SK-N-SH treated with all-trans-retinoic acid at 6 μM for 48 hours (cell line): ENCODE measurements at regions not wholly inside any gene's neighbourhood (a gene's known extent, or its start where the extent isn't known, plus 50 kb on each side); places are given as distances from the start of the nearest gene placed in this dataset.

Experiments
- ATAC-seq: fragments of 200-7000 bp; cut with Tn5 transposase; 3 replicates; pipeline ENCODE4 v1.9.1; 2020; ENCODE audit warnings: mild to moderate bottlenecking, moderate library complexity
- BACH2 ChIP-seq: fragments of 250-450 bp; sonication (Bioruptor Pico); IDR thresholded peaks from 2 replicates; pipeline ENCODE4 v1.9.0; 2021; ENCODE audit warnings: mild to moderate bottlenecking, borderline replicate concordance
- CSDC2 ChIP-seq: fragments of 250-450 bp; sonication (Bioruptor Pico); IDR thresholded peaks from 2 replicates; pipeline ENCODE4 v1.5.0; 2020; ENCODE audit warnings: mild to moderate bottlenecking, moderate library complexity
- CSRNP3 ChIP-seq: fragments of 250-450 bp; sonication (Bioruptor Pico); IDR thresholded peaks from 2 replicates; pipeline ENCODE4 v1.5.1; 2021; ENCODE audit warnings: mild to moderate bottlenecking, moderate library complexity
- GLIS3 ChIP-seq: fragments of 250-450 bp; sonication (Bioruptor Pico); IDR thresholded peaks from 2 replicates; pipeline ENCODE4 v1.5.0; 2020; ENCODE audit warnings: mild to moderate bottlenecking, moderate library complexity
- ISL1 ChIP-seq: fragments of 250-450 bp; sonication (Bioruptor Pico); IDR thresholded peaks from 2 replicates; pipeline ENCODE4 v2.1.2; 2022; ENCODE audit warnings: mild to moderate bottlenecking, moderate library complexity
- OSR1 ChIP-seq: fragments of 250-450 bp; sonication (Bioruptor Pico); IDR thresholded peaks from 2 replicates; pipeline ENCODE4 v1.8.0; 2022; ENCODE audit warnings: moderate library complexity, mild to moderate bottlenecking, inconsistent platforms
- PATZ1 ChIP-seq: fragments of 250-450 bp; sonication (Bioruptor Pico); IDR thresholded peaks from 2 replicates; pipeline ENCODE4 v1.8.0; 2020; ENCODE audit warnings: mild to moderate bottlenecking, moderate library complexity, borderline replicate concordance
- SNAI2 ChIP-seq: fragments of 250-450 bp; sonication (Bioruptor Pico); IDR thresholded peaks from 2 replicates; pipeline ENCODE4 v1.5.0; 2020; ENCODE audit warnings: mild to moderate bottlenecking, moderate library complexity
- TCF4 ChIP-seq: fragments of 250-450 bp; sonication (Bioruptor Pico); IDR thresholded peaks from 2 replicates; pipeline ENCODE4 v1.8.0; 2021; ENCODE audit warnings: mild to moderate bottlenecking, moderate library complexity, borderline replicate concordance
- TOX ChIP-seq: fragments of 250-450 bp; sonication (Bioruptor Pico); IDR thresholded peaks from 2 replicates; pipeline ENCODE4 v1.8.0; 2021; ENCODE audit warnings: mild to moderate bottlenecking, moderate library complexity, borderline replicate concordance
- ZC3H10 ChIP-seq: fragments of 250-450 bp; sonication (Bioruptor Pico); IDR thresholded peaks from 2 replicates; pipeline ENCODE4 v1.5.1; 2021; ENCODE audit warnings: mild to moderate bottlenecking, moderate library complexity
- ZFP3 ChIP-seq: fragments of 250-450 bp; sonication (Bioruptor Pico); IDR thresholded peaks from 2 replicates; pipeline ENCODE4 v1.5.0; 2020; ENCODE audit warnings: mild to moderate bottlenecking, moderate library complexity
- ZNF565 ChIP-seq: fragments of 450-650 bp; formaldehyde crosslinking; conservative IDR thresholded peaks from 2 replicates; pipeline ENCODE4 v1.5.0; 2020; ENCODE audit warnings: low read depth, mild to moderate bottlenecking, moderate library complexity
- ZNF70 ChIP-seq: fragments of 450-650 bp; formaldehyde crosslinking; IDR thresholded peaks from 2 replicates; pipeline ENCODE4 v1.5.0; 2020; ENCODE audit warnings: mild to moderate bottlenecking, moderate library complexity
- ZNF8 ChIP-seq: fragments of 450-650 bp; formaldehyde crosslinking; IDR thresholded peaks from 2 replicates; pipeline ENCODE4 v1.5.0; 2020; ENCODE audit warnings: mild to moderate bottlenecking, moderate library complexity
- TF ChIP-seq, protein P1 (sequence below): fragments of 250-450 bp; sonication (Bioruptor Pico); IDR thresholded peaks from 2 replicates; pipeline ENCODE4 v1.5.0; 2020; ENCODE audit warnings: mild to moderate bottlenecking, moderate library complexity
- TF ChIP-seq, protein P2 (sequence below): fragments of 250-450 bp; sonication (Bioruptor Pico); IDR thresholded peaks from 2 replicates; pipeline ENCODE4 v1.8.0; 2021; ENCODE audit warnings: low read depth, mild to moderate bottlenecking, moderate library complexity, borderline replicate concordance
- TF ChIP-seq, protein P3 (sequence below): fragments of 250-450 bp; sonication (Bioruptor Pico); IDR thresholded peaks from 2 replicates; pipeline ENCODE4 v1.5.1; 2020; ENCODE audit warnings: low read depth, mild to moderate bottlenecking, moderate library complexity

- no peak for ATAC-seq
- TF ChIP-seq ZNF565 (CRISPR knock-in tag), result no peak
- no peak for TF ChIP-seq TCF4 (CRISPR knock-in tag)
- TF ChIP-seq SNAI2, result no peak
- TF ChIP-seq, all 23 proteins: peak for 0
Observed at GRCh38 chr4:54167508-54167907, 61.6 kb upstream of the PDGFRA start.

- no peak for ATAC-seq
- TF ChIP-seq GLIS3 (CRISPR knock-in tag) (no peak), TCF4 (CRISPR knock-in tag) (no peak), ZFP3 (CRISPR knock-in tag) (no peak), ZNF70 (CRISPR knock-in tag) (no peak), ZC3H10 (CRISPR knock-in tag) (no peak), CSRNP3 (CRISPR knock-in tag) (no peak), ZNF8 (CRISPR knock-in tag) (no peak), PATZ1 (CRISPR knock-in tag) (no peak), CSDC2 (CRISPR knock-in tag) (no peak), TOX (CRISPR knock-in tag) (no peak), OSR1 (CRISPR knock-in tag) (no peak), ISL1 (CRISPR knock-in tag) (no peak)
- TF ChIP-seq, protein P1, sequence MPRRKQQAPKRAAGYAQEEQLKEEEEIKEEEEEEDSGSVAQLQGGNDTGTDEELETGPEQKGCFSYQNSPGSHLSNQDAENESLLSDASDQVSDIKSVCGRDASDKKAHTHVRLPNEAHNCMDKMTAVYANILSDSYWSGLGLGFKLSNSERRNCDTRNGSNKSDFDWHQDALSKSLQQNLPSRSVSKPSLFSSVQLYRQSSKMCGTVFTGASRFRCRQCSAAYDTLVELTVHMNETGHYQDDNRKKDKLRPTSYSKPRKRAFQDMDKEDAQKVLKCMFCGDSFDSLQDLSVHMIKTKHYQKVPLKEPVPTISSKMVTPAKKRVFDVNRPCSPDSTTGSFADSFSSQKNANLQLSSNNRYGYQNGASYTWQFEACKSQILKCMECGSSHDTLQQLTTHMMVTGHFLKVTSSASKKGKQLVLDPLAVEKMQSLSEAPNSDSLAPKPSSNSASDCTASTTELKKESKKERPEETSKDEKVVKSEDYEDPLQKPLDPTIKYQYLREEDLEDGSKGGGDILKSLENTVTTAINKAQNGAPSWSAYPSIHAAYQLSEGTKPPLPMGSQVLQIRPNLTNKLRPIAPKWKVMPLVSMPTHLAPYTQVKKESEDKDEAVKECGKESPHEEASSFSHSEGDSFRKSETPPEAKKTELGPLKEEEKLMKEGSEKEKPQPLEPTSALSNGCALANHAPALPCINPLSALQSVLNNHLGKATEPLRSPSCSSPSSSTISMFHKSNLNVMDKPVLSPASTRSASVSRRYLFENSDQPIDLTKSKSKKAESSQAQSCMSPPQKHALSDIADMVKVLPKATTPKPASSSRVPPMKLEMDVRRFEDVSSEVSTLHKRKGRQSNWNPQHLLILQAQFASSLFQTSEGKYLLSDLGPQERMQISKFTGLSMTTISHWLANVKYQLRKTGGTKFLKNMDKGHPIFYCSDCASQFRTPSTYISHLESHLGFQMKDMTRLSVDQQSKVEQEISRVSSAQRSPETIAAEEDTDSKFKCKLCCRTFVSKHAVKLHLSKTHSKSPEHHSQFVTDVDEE, result no peak
- TF ChIP-seq, protein P2, sequence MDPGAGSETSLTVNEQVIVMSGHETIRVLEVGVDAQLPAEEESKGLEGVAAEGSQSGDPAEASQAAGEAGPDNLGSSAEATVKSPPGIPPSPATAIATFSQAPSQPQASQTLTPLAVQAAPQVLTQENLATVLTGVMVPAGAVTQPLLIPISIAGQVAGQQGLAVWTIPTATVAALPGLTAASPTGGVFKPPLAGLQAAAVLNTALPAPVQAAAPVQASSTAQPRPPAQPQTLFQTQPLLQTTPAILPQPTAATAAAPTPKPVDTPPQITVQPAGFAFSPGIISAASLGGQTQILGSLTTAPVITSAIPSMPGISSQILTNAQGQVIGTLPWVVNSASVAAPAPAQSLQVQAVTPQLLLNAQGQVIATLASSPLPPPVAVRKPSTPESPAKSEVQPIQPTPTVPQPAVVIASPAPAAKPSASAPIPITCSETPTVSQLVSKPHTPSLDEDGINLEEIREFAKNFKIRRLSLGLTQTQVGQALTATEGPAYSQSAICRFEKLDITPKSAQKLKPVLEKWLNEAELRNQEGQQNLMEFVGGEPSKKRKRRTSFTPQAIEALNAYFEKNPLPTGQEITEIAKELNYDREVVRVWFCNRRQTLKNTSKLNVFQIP (CRISPR knock-in tag), result no peak
- TF ChIP-seq, protein P3, sequence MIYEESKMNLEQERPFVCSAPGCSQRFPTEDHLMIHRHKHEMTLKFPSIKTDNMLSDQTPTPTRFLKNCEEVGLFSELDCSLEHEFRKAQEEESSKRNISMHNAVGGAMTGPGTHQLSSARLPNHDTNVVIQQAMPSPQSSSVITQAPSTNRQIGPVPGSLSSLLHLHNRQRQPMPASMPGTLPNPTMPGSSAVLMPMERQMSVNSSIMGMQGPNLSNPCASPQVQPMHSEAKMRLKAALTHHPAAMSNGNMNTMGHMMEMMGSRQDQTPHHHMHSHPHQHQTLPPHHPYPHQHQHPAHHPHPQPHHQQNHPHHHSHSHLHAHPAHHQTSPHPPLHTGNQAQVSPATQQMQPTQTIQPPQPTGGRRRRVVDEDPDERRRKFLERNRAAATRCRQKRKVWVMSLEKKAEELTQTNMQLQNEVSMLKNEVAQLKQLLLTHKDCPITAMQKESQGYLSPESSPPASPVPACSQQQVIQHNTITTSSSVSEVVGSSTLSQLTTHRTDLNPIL, result no peak
Observed at GRCh38 chr4:54169176-54169575, 59.9 kb upstream of the PDGFRA start.

DNA sequence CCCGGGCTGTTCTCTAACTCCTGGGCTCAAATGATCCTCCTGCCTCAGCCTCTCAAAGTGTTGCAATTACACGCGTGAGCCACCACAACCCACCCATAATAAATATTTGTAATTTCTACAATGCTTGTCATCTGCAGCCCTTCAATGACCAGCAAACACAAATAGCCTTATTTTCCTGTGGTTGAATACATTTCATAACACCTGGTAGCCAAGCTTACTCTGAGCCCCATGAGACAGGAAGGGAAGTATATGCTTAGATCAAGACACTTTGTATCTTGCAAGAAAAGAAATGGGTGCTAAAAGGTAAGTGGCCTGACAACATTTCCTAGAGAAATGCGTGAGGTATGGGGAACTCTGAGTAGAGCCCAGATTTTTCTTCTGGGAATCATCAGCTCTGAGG lies 56.9 kb upstream of the PDGFRA start:
- ATAC-seq, result no peak
- no peak for TF ChIP-seq ZFP3 (CRISPR knock-in tag)
- no peak for TF ChIP-seq CSDC2 (CRISPR knock-in tag)
- no peak for TF ChIP-seq SNAI2
- TF ChIP-seq, protein P1, result no peak
- no peak for TF ChIP-seq ZNF8 (CRISPR knock-in tag)
- TF ChIP-seq ZNF70 (CRISPR knock-in tag), result no peak
- no peak for TF ChIP-seq CSRNP3 (CRISPR knock-in tag)
- no peak for TF ChIP-seq PATZ1 (CRISPR knock-in tag)
- TF ChIP-seq ZNF565 (CRISPR knock-in tag), result no peak
- TF ChIP-seq, protein P2 (CRISPR knock-in tag), result no peak
- no peak for TF ChIP-seq BACH2 (CRISPR knock-in tag)
- no peak for TF ChIP-seq OSR1 (CRISPR knock-in tag)
